ENCODE measurements at regions not wholly inside any gene's neighbourhood (a gene's known extent, or its start where the extent isn't known, plus 50 kb on each side); places are given as distances from the start of the nearest gene placed in this dataset.

DNA sequence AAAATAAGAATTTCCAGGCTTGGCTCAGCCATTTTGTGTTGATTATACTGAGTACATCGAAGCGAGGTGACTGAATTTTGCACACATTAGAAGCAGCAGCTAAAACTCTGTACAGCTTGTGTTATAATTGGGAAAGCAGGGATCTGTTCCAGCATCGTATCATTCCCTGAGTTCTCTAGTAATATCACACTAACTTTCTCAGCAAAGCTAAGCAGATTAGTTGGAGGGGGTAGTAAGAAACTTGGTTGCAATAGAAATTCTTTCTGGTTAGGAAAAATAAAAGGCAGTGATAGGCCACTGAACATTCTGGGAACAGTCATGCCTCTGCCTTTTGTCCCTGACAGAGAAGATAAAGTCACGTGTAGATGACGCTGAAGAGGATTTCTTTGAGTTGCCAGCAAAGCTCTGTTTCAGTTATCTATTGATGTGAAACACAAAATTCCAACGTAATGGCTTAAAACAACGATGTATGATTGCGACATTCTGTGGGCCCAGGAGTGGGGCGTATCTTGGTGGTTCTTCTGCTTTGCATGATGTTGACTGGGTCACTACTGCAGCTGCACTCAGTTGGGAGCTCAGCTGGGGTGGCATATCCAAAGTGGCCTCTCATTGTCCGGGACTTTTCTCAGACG, 202.1 kb upstream of the MEX3C start:
- peaks cover 4% of the 10 kb centered on the region for H3K27me3 Mint-ChIP-seq (ENCODE audit: insufficient read depth, low read depth)
- Histone ChIP-seq H2AFZ (replicated peaks) (no peak overlapping the region), H3K4me3 (no peak overlapping the region), H3K9ac (no peak overlapping the region), H3K36me3 (no peaks in the 10 kb centered on the region), H3K79me2 (ENCODE audit: low read depth) (no peaks in the 10 kb centered on the region), H3K27ac (no peak overlapping the region), H4K20me1 (ENCODE audit: low read depth) (no peaks in the 10 kb centered on the region), H3F3A (ENCODE audit: low read depth) (no peaks in the 10 kb centered on the region), H3K27me3 (no peaks in the 10 kb centered on the region), H3K4me2 (no peak overlapping the region), H3K4me1 (peaks cover 11% of the 10 kb centered on the region), H3K9me3 (ENCODE audit: low read depth) (no peaks in the 10 kb centered on the region)
- no peak overlapping the region for H3K4me3 Mint-ChIP-seq
- TF ChIP-seq, protein P1, sequence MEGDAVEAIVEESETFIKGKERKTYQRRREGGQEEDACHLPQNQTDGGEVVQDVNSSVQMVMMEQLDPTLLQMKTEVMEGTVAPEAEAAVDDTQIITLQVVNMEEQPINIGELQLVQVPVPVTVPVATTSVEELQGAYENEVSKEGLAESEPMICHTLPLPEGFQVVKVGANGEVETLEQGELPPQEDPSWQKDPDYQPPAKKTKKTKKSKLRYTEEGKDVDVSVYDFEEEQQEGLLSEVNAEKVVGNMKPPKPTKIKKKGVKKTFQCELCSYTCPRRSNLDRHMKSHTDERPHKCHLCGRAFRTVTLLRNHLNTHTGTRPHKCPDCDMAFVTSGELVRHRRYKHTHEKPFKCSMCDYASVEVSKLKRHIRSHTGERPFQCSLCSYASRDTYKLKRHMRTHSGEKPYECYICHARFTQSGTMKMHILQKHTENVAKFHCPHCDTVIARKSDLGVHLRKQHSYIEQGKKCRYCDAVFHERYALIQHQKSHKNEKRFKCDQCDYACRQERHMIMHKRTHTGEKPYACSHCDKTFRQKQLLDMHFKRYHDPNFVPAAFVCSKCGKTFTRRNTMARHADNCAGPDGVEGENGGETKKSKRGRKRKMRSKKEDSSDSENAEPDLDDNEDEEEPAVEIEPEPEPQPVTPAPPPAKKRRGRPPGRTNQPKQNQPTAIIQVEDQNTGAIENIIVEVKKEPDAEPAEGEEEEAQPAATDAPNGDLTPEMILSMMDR (IDR thresholded peaks at IDR 0.05), result no peak
- no peak for TF ChIP-seq EZH2phosphoT487 (IDR thresholded peaks at IDR 0.05)
- TF ChIP-seq EZH2 (IDR thresholded peaks at IDR 0.05), result no peak
- no peak overlapping the region for H3K27ac Mint-ChIP-seq
- no peaks in the 10 kb centered on the region for H3K9me3 Mint-ChIP-seq
- no peaks in the 10 kb centered on the region for H3K36me3 Mint-ChIP-seq
- peaks cover 4% of the 10 kb centered on the region for H3K4me1 Mint-ChIP-seq
- no peak for DNase-seq (ENCODE audit: low spot score)

DNA sequence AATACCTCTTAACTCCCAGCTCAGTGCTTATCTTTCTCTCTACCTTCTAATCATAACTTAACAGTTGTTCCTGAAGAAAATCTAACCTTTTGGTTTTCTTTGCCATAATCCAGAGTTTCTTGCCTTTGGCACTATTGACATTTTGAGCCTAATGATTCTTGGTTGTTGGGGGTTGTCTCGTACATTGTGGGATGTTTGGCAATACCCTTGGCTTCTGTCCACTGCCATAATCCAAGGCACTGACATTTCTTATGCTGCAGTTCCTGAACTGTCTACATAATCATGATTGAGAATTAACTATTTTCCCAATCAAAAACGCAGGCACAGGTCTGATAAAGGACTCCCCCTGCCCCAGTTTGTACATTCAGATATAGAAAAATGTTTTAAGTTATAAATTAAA, 203.2 kb upstream of the MEX3C start:
- Histone ChIP-seq H3K9me3 (ENCODE audit: low read depth) (no peaks in the 10 kb centered on the region), H3K79me2 (ENCODE audit: low read depth) (no peaks in the 10 kb centered on the region), H3K4me3 (no peak overlapping the region), H3K4me1 (peaks cover 11% of the 10 kb centered on the region), H3K36me3 (no peaks in the 10 kb centered on the region), H3K27ac (no peak overlapping the region), H3K4me2 (no peak overlapping the region), H2AFZ (replicated peaks) (no peak overlapping the region), H4K20me1 (ENCODE audit: low read depth) (no peaks in the 10 kb centered on the region), H3K9ac (no peak overlapping the region), H3F3A (ENCODE audit: low read depth) (no peaks in the 10 kb centered on the region), H3K27me3 (no peaks in the 10 kb centered on the region)
- Mint-ChIP-seq H3K27ac (no peak overlapping the region), H3K4me1 (peaks cover 4% of the 10 kb centered on the region), H3K27me3 (ENCODE audit: insufficient read depth, low read depth) (peaks cover 2% of the 10 kb centered on the region), H3K4me3 (no peak overlapping the region), H3K36me3 (no peaks in the 10 kb centered on the region), H3K9me3 (no peaks in the 10 kb centered on the region)
- DNase-seq (ENCODE audit: low spot score), result no peak
- no peak for TF ChIP-seq EZH2 (IDR thresholded peaks at IDR 0.05)
- TF ChIP-seq, protein P1 (IDR thresholded peaks at IDR 0.05), result no peak
- TF ChIP-seq EZH2phosphoT487 (IDR thresholded peaks at IDR 0.05), result no peak

- no peaks in the 10 kb centered on the region for H3K9me3 ChIP-seq (ENCODE audit: low read depth)
- Mint-ChIP-seq H3K9me3 (no peaks in the 10 kb centered on the region), H3K4me3 (no peak overlapping the region), H3K27ac (no peak overlapping the region), H3K36me3 (no peaks in the 10 kb centered on the region), H3K4me1 (peaks cover 4% of the 10 kb centered on the region), H3K27me3 (ENCODE audit: insufficient read depth, low read depth) (peaks cover 2% of the 10 kb centered on the region)
- H3K27me3 ChIP-seq, result no peaks in the 10 kb centered on the region
- no peak overlapping the region for H2AFZ ChIP-seq (replicated peaks)
- H3F3A ChIP-seq (ENCODE audit: low read depth), result no peaks in the 10 kb centered on the region
- H3K4me1 ChIP-seq, result peaks cover 11% of the 10 kb centered on the region
- H3K36me3 ChIP-seq, result no peaks in the 10 kb centered on the region
- H3K4me3 ChIP-seq, result no peak overlapping the region
- H3K79me2 ChIP-seq (ENCODE audit: low read depth), result no peaks in the 10 kb centered on the region
- H3K9ac ChIP-seq, result no peak overlapping the region
- no peak overlapping the region for H3K27ac ChIP-seq
- no peak for DNase-seq (ENCODE audit: low spot score)
- no peak overlapping the region for H3K4me2 ChIP-seq
- no peaks in the 10 kb centered on the region for H4K20me1 ChIP-seq (ENCODE audit: low read depth)
- TF ChIP-seq EZH2phosphoT487 (IDR thresholded peaks at IDR 0.05) (no peak), EZH2 (IDR thresholded peaks at IDR 0.05) (no peak)
- TF ChIP-seq, protein P1 (IDR thresholded peaks at IDR 0.05), result no peak
Observed at GRCh38 chr18:51401912-51402311, 204.4 kb upstream of the MEX3C start.

Data from neural progenitor cell (in vitro differentiated cells).